ENCODE measurements at regions not wholly inside any gene's neighbourhood (a gene's known extent, or its start where the extent isn't known, plus 50 kb on each side); places are given as distances from the start of the nearest gene placed in this dataset.
"Not testable (repeated sequence)": the region's sequence is repeated elsewhere in the genome, so short reads cannot be mapped to it uniquely, and the experiment has no call there.

DNA sequence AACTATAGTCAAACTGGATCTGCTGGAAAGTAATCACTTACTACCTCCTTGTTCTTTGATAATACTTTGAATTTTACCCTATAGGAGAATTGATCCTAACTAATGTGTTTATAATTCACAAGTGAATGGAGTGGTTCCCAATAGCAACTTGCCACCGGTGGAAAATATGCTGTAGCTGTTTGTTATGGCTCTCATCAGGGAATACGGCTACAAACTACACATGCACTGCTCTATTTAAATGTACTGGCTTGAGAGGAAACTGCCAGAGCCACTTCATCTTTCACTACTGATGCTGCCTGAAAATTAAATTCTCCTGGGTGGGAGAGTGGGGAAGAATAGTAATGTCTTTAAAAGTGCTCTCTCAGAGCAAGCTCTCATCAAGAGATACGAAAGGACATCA is 448.5 kb upstream of the GRAMD2B start:
- no peak for TF ChIP-seq CTCF (conservative IDR thresholded peaks at IDR 0.05)
- no peak overlapping the region for H3K27ac ChIP-seq

GRCh38 chr5:125976421-125977000 is 446.7 kb upstream of the GRAMD2B start:
- no peak overlapping the region for H3K27ac ChIP-seq
- TF ChIP-seq CTCF (conservative IDR thresholded peaks at IDR 0.05) = no peak

DNA sequence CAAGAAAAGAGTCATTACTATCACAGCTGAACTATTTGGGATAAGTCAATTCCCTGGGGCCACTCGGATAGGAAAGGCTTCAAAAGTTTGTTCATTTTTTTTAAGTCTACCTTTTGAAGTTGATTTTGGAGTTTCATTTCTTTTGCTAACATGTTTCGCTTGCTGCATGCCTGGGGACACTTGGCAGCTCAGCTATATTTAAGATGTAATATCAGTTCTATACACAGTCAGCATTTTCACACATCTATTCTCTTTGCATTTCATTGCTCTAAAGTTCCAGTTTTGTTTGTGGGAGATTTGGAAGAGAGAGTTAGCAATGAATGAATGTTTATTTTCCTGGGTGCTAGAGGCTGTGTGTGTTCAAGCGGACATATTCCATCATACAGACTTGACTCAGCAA is 445.2 kb upstream of the GRAMD2B start:
- no peak overlapping the region for H3K27ac ChIP-seq
- TF ChIP-seq CTCF (conservative IDR thresholded peaks at IDR 0.05) = no peak

GRCh38 chr5:125979636-125980035 is 443.6 kb upstream of the GRAMD2B start:
- H3K27ac ChIP-seq = no peak overlapping the region
- no peak for TF ChIP-seq CTCF (conservative IDR thresholded peaks at IDR 0.05)

GRCh38 chr5:125981016-125981415 is 442.2 kb upstream of the GRAMD2B start:
- no peak for TF ChIP-seq CTCF (conservative IDR thresholded peaks at IDR 0.05)
- no peak overlapping the region for H3K27ac ChIP-seq

DNA sequence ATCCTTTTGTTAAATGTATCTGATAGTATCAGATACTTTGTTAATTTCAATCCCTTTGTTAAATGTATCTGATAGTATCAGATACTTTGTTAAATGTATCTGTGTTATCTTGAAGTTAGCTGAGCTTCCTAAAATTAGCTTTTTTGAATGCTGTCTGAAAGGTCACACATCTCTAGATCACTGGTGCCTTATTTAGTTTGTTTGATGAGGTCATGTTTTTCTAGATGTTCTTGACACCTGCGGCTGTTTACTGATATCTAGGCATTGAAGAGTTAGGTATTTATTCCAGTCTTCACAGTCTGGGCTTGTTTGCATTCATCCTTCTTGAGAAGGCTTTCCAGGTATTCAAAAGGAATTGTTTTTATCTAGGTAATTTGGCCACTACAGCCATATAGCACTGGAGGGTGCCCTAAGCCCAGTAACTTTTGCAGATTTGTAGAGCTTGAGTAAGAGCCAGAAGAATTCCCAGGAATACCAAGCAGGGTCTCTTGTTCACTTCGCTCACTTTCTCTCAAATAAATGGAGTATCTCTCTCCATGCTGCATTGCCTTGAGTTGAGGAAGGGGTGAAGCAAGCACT is 435.4 kb upstream of the GRAMD2B start:
- peak; percentile 40; the same call in 1 of the 2 replicates for TF ChIP-seq CTCF (conservative IDR thresholded peaks at IDR 0.05)
- no peak overlapping the region for H3K27ac ChIP-seq

DNA sequence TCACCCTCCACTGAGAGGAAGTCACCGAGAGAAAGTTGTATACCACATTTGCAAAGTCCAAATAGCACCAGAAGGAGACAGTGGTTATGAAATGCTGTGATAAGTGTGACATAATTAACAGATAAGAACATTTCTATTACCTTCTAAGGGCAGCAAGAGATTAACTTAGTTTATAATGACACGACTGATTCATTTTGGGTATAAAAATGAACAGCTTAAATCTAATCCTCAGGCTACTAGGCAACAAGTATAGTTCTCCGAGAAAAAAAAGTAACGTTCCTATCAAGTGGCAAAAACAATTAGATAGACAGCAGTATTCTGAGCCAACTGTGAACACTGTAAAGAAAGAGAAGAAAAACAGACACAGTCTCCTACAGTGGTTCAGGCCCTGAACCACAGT is 431.2 kb upstream of the GRAMD2B start:
- no peak overlapping the region for H3K27ac ChIP-seq
- no peak for TF ChIP-seq CTCF (conservative IDR thresholded peaks at IDR 0.05)

- not testable (repeated sequence) for H3K27ac ChIP-seq
These were observed 423.8 kb upstream of the GRAMD2B start for GRCh38 chr5:125999271-126000030.

All from VCaP (cell line).